Transverse colon (tissue), 4 donors: ENCODE measurements at regions not wholly inside any gene's neighbourhood (a gene's known extent, or its start where the extent isn't known, plus 50 kb on each side); places are given as distances from the start of the nearest gene placed in this dataset.

ENCODE experiments used
- DNase-seq: peaks from one replicate; pipeline ENCODE4 v3.0.0-alpha.2; 2019
- H3K27ac ChIP-seq, 4 donors: fragments of 200-600 bp; sonication (generic); 2 replicates each; pipeline ENCODE4 v1.5.1; 2016 to 2018; ENCODE audit warnings: inconsistent platforms in 4 of 4
- H3K27me3 ChIP-seq: fragments of 200-600 bp; sonication (generic); 2 replicates; pipeline ENCODE4 v1.5.1; 2017; ENCODE audit warnings: inconsistent platforms
- H3K36me3 ChIP-seq, 4 donors: fragments of 200-600 bp; sonication (generic); 2 replicates each; pipeline ENCODE4 v1.5.1; 2017 to 2019; ENCODE audit warnings: inconsistent platforms in 4 of 4
- H3K4me1 ChIP-seq, 4 donors: fragments of 200-600 bp; sonication (generic); 2 replicates each; pipeline ENCODE4 v1.5.1; 2017 to 2020; ENCODE audit warnings: inconsistent platforms in 4 of 4
- H3K4me3 ChIP-seq, 4 donors: fragments of 200-600 bp; sonication (generic); 1 replicate in 1 of 4; 2 replicates in 3 of 4; pipeline versions ENCODE4 v1.5.1 to v1.6.1; 2017 to 2019; ENCODE audit warnings: inconsistent platforms in 4 of 4
- H3K9me3 ChIP-seq, 2 donors: fragments of 200-600 bp; sonication (generic); 2 replicates each; pipeline ENCODE4 v1.5.1; 2017 to 2019; ENCODE audit warnings: inconsistent platforms in 2 of 2
- EP300 ChIP-seq: sonication (generic); formaldehyde crosslinking; IDR thresholded peaks from one replicate; pipeline ENCODE4 v1.6.1; 2017; ENCODE audit warnings: antibody characterized with exemption, low read depth
- POLR2A ChIP-seq: fragments of 450-650 bp; IDR thresholded peaks from one replicate; pipeline ENCODE4 v1.6.1; 2016; ENCODE audit warnings: antibody characterized with exemption, mild to moderate bottlenecking, moderate library complexity
- POLR2AphosphoS5 ChIP-seq, 3 donors: sonication (generic); formaldehyde crosslinking; IDR thresholded peaks; one replicate each; pipeline ENCODE4 v1.6.1; 2016; ENCODE audit warnings: antibody characterized with exemption in 3 of 3
- WGBS, 2 donors: methylation state at CpG; one replicate each; pipeline ENCODE4 v1.1.5; 2018; ENCODE audit warnings: low coverage in 1 of 2; 5-methylcytosine and 5-hydroxymethylcytosine counted together
- in situ Hi-C, 4 donors: fragments of 200-750 bp; cut with MboI; loops; one replicate each; pipeline versions ENCODE4 v1.15.0 to v1.15.1; 2017; ENCODE audit warnings: low sequenced_read_pairs in 3 of 4, low pct_ligation_motif_present in 1 of 4, low pct_unique_long_range_greater_than_20kb in 1 of 4
- intact Hi-C: fragments of 100-400 bp; cut with DNase I; formaldehyde crosslinking; loops from one replicate; pipeline ENCODE4 v1.15.1; 2023; ENCODE audit warnings: low total_unique reads
- TF ChIP-seq, protein P1 (sequence below), 5 experiments: fragments of 200-600 bp in 3 of 5; fragments of 450-650 bp in 2 of 5; sonication (generic) in 3 of 5; IDR thresholded peaks; 1 replicate in 2 of 5; 2 replicates in 3 of 5; pipeline ENCODE4 v1.5.1; 2016 to 2017; ENCODE audit warnings: antibody characterized with exemption in 5 of 5, inconsistent platforms in 3 of 5, mild to moderate bottlenecking in 2 of 5, moderate library complexity in 1 of 5

GRCh38 chr16:86951831-86952598 lies 365.2 kb downstream of the C16orf95 start:
- Histone ChIP-seq H3K9me3 (no peaks in the 10 kb centered on the region), H3K27ac (no peak overlapping the region), H3K4me3 (no peak overlapping the region), H3K4me1 (no peaks in the 10 kb centered on the region), H3K36me3 (no peaks in the 10 kb centered on the region), H3K27me3 (peaks cover 2% of the 10 kb centered on the region)
- TF ChIP-seq, protein P1, sequence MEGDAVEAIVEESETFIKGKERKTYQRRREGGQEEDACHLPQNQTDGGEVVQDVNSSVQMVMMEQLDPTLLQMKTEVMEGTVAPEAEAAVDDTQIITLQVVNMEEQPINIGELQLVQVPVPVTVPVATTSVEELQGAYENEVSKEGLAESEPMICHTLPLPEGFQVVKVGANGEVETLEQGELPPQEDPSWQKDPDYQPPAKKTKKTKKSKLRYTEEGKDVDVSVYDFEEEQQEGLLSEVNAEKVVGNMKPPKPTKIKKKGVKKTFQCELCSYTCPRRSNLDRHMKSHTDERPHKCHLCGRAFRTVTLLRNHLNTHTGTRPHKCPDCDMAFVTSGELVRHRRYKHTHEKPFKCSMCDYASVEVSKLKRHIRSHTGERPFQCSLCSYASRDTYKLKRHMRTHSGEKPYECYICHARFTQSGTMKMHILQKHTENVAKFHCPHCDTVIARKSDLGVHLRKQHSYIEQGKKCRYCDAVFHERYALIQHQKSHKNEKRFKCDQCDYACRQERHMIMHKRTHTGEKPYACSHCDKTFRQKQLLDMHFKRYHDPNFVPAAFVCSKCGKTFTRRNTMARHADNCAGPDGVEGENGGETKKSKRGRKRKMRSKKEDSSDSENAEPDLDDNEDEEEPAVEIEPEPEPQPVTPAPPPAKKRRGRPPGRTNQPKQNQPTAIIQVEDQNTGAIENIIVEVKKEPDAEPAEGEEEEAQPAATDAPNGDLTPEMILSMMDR (IDR thresholded peaks at IDR 0.05) = no peak
- no peak for TF ChIP-seq EP300
- TF ChIP-seq POLR2A = no peak
- no peak for TF ChIP-seq POLR2AphosphoS5 (IDR thresholded peaks at IDR 0.05)
- in situ Hi-C loops (no loop called here), intact Hi-C loops (no loop called here)
- 75 to 85% methylated on average over 3 to 13 of the region's 13 CpGs for WGBS, 2 donors
- DNase-seq = no peak

DNA sequence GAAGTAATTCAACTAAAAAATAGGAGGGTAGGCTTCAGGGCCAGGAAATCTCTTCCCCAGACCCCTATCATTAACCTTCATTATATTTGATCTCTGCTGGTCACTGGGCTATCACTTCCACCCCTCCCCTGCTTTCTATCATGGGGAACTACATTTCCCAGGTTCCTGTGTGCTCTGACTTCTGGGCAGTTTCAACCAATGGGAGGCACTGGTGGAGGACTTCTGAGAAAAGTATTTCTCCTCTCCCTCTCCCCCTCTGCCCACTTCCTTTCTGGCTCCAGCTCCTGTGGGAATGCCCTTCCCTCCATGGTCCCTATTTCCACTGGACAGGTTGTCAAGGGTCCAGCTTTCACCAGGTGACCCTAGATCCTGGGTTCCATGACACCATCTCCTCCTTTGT lies 364.4 kb downstream of the C16orf95 start:
- no peak overlapping the region for H3K4me3 ChIP-seq
- in situ Hi-C loops = no loop called here
- no peaks in the 10 kb centered on the region for H3K9me3 ChIP-seq
- no peaks in the 10 kb centered on the region for H3K36me3 ChIP-seq
- H3K27ac ChIP-seq = no peak overlapping the region
- intact Hi-C loops = no loop called here
- TF ChIP-seq, protein P1 (IDR thresholded peaks at IDR 0.05) = no peak
- TF ChIP-seq POLR2AphosphoS5 (IDR thresholded peaks at IDR 0.05) = no peak
- TF ChIP-seq EP300 = no peak
- no peak for DNase-seq
- no peaks in the 10 kb centered on the region for H3K4me1 ChIP-seq
- peaks cover 3% of the 10 kb centered on the region for H3K27me3 ChIP-seq

DNA sequence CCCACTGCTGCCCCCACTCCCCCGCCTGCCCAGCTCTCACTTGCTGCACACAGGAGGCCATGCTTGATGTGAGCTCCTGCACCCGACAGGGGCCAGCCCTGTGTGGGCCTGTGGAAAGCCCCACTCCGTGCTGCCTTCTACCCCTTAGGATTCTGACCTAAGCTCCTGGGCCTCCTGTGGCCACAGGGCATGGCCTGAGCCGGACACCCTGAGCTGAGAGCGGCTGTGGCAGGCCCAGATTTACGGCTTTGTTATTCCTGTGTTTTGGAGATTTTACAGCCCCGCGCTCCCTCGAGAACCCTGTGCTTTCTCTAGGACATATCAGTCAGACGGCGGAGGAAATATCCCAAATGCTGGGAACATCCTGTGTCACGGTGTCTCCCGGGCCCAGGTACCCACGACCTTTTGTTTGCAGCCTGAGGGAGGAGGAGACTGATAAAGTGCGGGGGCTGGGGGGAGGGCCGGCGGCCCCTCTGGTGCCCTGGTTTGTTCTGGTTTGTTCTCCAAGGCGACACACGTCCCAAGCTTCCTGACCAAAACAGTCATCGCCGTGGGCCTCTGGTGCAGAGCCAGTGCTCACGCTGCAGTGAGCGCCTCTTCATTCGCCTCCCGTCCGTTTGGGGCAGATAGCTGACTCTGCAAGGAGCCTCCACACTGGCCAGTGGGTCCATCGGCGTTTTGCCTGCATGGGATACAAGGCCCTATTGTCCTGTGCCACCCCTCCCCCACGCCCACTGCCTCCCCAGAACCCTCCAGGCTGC lies 363.4 kb downstream of the C16orf95 start:
- H3K27ac ChIP-seq = no peak overlapping the region
- H3K36me3 ChIP-seq = no peaks in the 10 kb centered on the region
- H3K9me3 ChIP-seq = no peaks in the 10 kb centered on the region
- in situ Hi-C loops = no loop called here
- no peak for TF ChIP-seq EP300
- H3K4me1 ChIP-seq = no peaks in the 10 kb centered on the region
- intact Hi-C loops = no loop called here
- no peak overlapping the region for H3K4me3 ChIP-seq
- no peak for DNase-seq
- 32 to 62% methylated on average over 5 to 29 of the region's 29 CpGs for WGBS, 2 donors
- peaks cover 12% of the 10 kb centered on the region for H3K27me3 ChIP-seq

DNA sequence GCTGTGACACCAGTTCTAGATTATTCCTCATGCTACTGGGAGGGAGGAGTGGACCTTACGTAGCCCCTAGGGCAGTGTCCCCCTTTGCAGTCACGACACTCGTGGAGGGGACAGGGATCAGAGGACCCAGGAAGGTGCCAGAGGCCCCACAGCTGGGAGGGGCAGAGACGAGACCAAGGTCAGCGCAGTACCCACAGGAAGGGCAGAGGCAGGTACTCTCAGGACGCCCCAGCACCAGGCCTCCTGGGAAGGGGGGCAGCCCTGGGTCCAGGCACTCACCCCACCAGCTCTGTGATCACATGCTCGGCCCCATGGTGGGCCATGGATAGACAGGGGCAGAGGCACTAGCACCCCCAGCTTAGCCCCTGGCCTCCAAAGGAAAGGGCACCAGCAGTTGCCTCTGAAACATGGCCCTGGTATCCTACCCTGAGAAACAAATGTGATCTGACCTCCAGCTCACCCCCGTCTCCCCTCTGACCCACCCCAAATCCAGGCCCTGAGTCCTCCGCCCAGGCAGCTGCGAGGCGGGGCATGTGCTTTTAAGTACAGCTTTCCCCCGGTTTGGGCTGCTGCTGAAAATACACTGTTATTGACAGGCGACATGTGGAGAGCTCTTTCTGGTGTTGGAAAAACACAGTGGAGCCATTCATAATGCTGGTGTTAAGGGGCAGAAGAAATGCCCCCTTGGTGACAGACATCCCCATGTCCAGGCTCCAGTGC lies 361.9 kb downstream of the C16orf95 start:
- Histone ChIP-seq H3K27ac (no peak overlapping the region), H3K27me3 (peaks cover 21% of the 10 kb centered on the region), H3K36me3 (no peaks in the 10 kb centered on the region), H3K4me3 (no peak overlapping the region), H3K4me1 (no peaks in the 10 kb centered on the region), H3K9me3 (no peaks in the 10 kb centered on the region)
- intact Hi-C loops (no loop called here), in situ Hi-C loops (no loop called here)
- no peak for DNase-seq
- TF ChIP-seq, protein P1 (IDR thresholded peaks at IDR 0.05) = no peak
- TF ChIP-seq POLR2AphosphoS5 (IDR thresholded peaks at IDR 0.05) (no peak), POLR2A (no peak), EP300 (no peak)
- WGBS, 2 donors = 85 to 100% methylated on average over 1 to 13 of the region's 13 CpGs
